HL-60 (cell line): ENCODE measurements at regions not wholly inside any gene's neighbourhood (a gene's known extent, or its start where the extent isn't known, plus 50 kb on each side); places are given as distances from the start of the nearest gene placed in this dataset.

Experiments used
- DNase-seq, 2 experiments: peaks; one replicate each; pipeline ENCODE4 v3.0.0-alpha.2; 2010 to 2020; ENCODE audit warnings: low read depth in 1 of 2, low spot score in 1 of 2
- H3K27ac ChIP-seq: fragments of 250-450 bp; sonication (Bioruptor Pico); replicated peaks from 2 replicates; pipeline ENCODE4 v1.5.1; 2020; ENCODE audit warnings: mild to moderate bottlenecking, moderate library complexity
- H3K27me3 ChIP-seq: fragments of 250-450 bp; sonication (Bioruptor Pico); 2 replicates; pipeline ENCODE4 v1.5.1; 2021; ENCODE audit warnings: mild to moderate bottlenecking, moderate library complexity; ENCODE audit not compliant: insufficient read depth, poor library complexity, severe bottlenecking
- H3K4me3 ChIP-seq: replicated peaks from 2 replicates; pipeline ENCODE4 v1.5.1; 2011; ENCODE audit warnings: mild to moderate bottlenecking, control low read depth, low read length; ENCODE audit not compliant: insufficient read depth
- CTCF ChIP-seq: IDR thresholded peaks from one replicate; pipeline ENCODE4 v1.5.1; 2011; ENCODE audit warnings: low read length, control low read depth, inconsistent platforms; ENCODE audit not compliant: insufficient read depth
- GABPA ChIP-seq: IDR thresholded peaks from 2 replicates; pipeline ENCODE4 v1.6.1; 2012; ENCODE audit warnings: low read depth
- POLR2AphosphoS5 ChIP-seq: IDR thresholded peaks from 2 replicates; pipeline ENCODE4 v1.6.1; 2012; ENCODE audit warnings: low read depth
- REST ChIP-seq: IDR thresholded peaks from 2 replicates; pipeline ENCODE4 v1.6.1; 2012; ENCODE audit warnings: low read depth; ENCODE audit not compliant: insufficient replicate concordance
- SPI1 ChIP-seq: IDR thresholded peaks from 2 replicates; pipeline ENCODE4 v1.6.1; 2012; ENCODE audit warnings: low read depth, mild to moderate bottlenecking, borderline replicate concordance

- Histone ChIP-seq H3K4me3 (no peak overlapping the region), H3K27ac (no peak overlapping the region), H3K27me3 (no peaks in the 10 kb centered on the region)
- DNase-seq, result no peak
- no peak for TF ChIP-seq POLR2AphosphoS5
- no peak for TF ChIP-seq SPI1
- no peak for TF ChIP-seq CTCF
- no peak for TF ChIP-seq GABPA
- no peak for TF ChIP-seq REST
These were observed 645.2 kb upstream of the COBL start for GRCh38 chr7:51961804-51962203.

GRCh38 chr7:51950813-51951212 is 634.2 kb upstream of the COBL start:
- H3K4me3 ChIP-seq, result no peak overlapping the region
- H3K27me3 ChIP-seq, result no peaks in the 10 kb centered on the region
- H3K27ac ChIP-seq, result no peak overlapping the region
- TF ChIP-seq CTCF (no peak), SPI1 (no peak), REST (no peak), POLR2AphosphoS5 (no peak)
- DNase-seq, result no peak

GRCh38 chr7:51949726-51950644 is 633.4 kb upstream of the COBL start:
- H3K4me3 ChIP-seq, result no peak overlapping the region
- no peak overlapping the region for H3K27ac ChIP-seq
- no peak for DNase-seq
- no peaks in the 10 kb centered on the region for H3K27me3 ChIP-seq
- TF ChIP-seq CTCF, result no peak
- TF ChIP-seq SPI1, result no peak
- no peak for TF ChIP-seq GABPA
- no peak for TF ChIP-seq REST
- no peak for TF ChIP-seq POLR2AphosphoS5
